ENCODE measurements at regions not wholly inside any gene's neighbourhood (a gene's known extent, or its start where the extent isn't known, plus 50 kb on each side); places are given as distances from the start of the nearest gene placed in this dataset.

DNA sequence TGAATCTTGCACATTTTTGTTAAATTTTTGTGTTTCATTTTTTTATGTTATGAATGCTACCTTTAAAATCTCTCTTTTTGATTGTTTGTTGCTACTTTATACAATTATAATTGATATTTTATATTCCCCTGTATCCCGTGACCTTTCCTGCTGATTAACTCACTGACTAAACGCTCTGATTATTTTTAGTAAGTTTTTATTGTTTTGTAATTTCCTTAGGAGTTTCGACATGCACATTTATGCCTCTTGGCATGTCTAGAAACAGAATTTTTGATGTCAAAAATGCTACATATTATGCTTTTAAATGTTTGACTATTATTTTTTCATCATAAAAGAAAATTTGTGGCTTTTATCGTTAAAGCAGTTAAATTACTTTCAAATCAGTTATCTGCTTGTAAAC lies 1131.6 kb upstream of the TMEFF2 start:
- TF ChIP-seq ZNF394 (tag by site-specific recombination; IDR thresholded peaks at IDR 0.05; ENCODE audit: borderline replicate concordance): no peak
- TF ChIP-seq, protein P1, sequence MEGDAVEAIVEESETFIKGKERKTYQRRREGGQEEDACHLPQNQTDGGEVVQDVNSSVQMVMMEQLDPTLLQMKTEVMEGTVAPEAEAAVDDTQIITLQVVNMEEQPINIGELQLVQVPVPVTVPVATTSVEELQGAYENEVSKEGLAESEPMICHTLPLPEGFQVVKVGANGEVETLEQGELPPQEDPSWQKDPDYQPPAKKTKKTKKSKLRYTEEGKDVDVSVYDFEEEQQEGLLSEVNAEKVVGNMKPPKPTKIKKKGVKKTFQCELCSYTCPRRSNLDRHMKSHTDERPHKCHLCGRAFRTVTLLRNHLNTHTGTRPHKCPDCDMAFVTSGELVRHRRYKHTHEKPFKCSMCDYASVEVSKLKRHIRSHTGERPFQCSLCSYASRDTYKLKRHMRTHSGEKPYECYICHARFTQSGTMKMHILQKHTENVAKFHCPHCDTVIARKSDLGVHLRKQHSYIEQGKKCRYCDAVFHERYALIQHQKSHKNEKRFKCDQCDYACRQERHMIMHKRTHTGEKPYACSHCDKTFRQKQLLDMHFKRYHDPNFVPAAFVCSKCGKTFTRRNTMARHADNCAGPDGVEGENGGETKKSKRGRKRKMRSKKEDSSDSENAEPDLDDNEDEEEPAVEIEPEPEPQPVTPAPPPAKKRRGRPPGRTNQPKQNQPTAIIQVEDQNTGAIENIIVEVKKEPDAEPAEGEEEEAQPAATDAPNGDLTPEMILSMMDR (tag by site-specific recombination; IDR thresholded peaks at IDR 0.05): no peak
